ENCODE measurements at regions not wholly inside any gene's neighbourhood (a gene's known extent, or its start where the extent isn't known, plus 50 kb on each side); places are given as distances from the start of the nearest gene placed in this dataset.

- no peak overlapping the region for H3K4me2 ChIP-seq
- no peak overlapping the region for H3K27ac ChIP-seq
- H3K4me1 ChIP-seq (ENCODE audit: low read depth, poor library complexity, severe bottlenecking), result no peaks in the 10 kb centered on the region
- H3K4me3 ChIP-seq (IDR thresholded peaks at IDR 0.05; ENCODE audit: insufficient read depth, low read depth, low read length), result no peak overlapping the region
- H3K79me2 ChIP-seq (ENCODE audit: insufficient read depth, low read depth), result no peaks in the 10 kb centered on the region
- H2AFZ ChIP-seq (ENCODE audit: low read depth), result peak overlapping the region; percentile 16
- TF ChIP-seq CTCF (conservative IDR thresholded peaks at IDR 0.05; ENCODE audit: low read depth, low read length), result no peak
- H4K20me1 ChIP-seq (ENCODE audit: insufficient read depth), result no peaks in the 10 kb centered on the region
- H3K36me3 ChIP-seq (ENCODE audit: insufficient read depth), result no peaks in the 10 kb centered on the region
- no peak overlapping the region for H3K9ac ChIP-seq
- no peaks in the 10 kb centered on the region for H3K27me3 ChIP-seq (ENCODE audit: insufficient read depth, low read depth)
These were observed 2158.6 kb upstream of the PIK3C3 start for GRCh38 chr18:39796393-39796792.

- Histone ChIP-seq H4K20me1 (ENCODE audit: insufficient read depth) (no peaks in the 10 kb centered on the region), H3K27me3 (ENCODE audit: insufficient read depth, low read depth) (no peaks in the 10 kb centered on the region), H3K4me1 (ENCODE audit: low read depth, poor library complexity, severe bottlenecking) (no peaks in the 10 kb centered on the region), H3K9ac (no peak overlapping the region), H3K4me3 (IDR thresholded peaks at IDR 0.05; ENCODE audit: insufficient read depth, low read depth, low read length) (no peak overlapping the region), H3K4me2 (no peak overlapping the region), H2AFZ (ENCODE audit: low read depth) (no peak overlapping the region), H3K79me2 (ENCODE audit: insufficient read depth, low read depth) (no peaks in the 10 kb centered on the region), H3K27ac (no peak overlapping the region), H3K36me3 (ENCODE audit: insufficient read depth) (no peaks in the 10 kb centered on the region)
- no peak for TF ChIP-seq CTCF (conservative IDR thresholded peaks at IDR 0.05; ENCODE audit: low read depth, low read length)
These were observed 2159.7 kb upstream of the PIK3C3 start for GRCh38 chr18:39795350-39795749.

GRCh38 chr18:39793609-39794008, 2161.4 kb upstream of the PIK3C3 start:
- Histone ChIP-seq H2AFZ (ENCODE audit: low read depth) (no peak overlapping the region), H4K20me1 (ENCODE audit: insufficient read depth) (no peaks in the 10 kb centered on the region), H3K4me1 (ENCODE audit: low read depth, poor library complexity, severe bottlenecking) (no peaks in the 10 kb centered on the region), H3K79me2 (ENCODE audit: insufficient read depth, low read depth) (no peaks in the 10 kb centered on the region), H3K4me3 (IDR thresholded peaks at IDR 0.05; ENCODE audit: insufficient read depth, low read depth, low read length) (no peak overlapping the region), H3K27ac (no peak overlapping the region), H3K27me3 (ENCODE audit: insufficient read depth, low read depth) (no peaks in the 10 kb centered on the region), H3K36me3 (ENCODE audit: insufficient read depth) (no peaks in the 10 kb centered on the region), H3K9ac (no peak overlapping the region), H3K4me2 (no peak overlapping the region)
- no peak for TF ChIP-seq CTCF (conservative IDR thresholded peaks at IDR 0.05; ENCODE audit: low read depth, low read length)

- Histone ChIP-seq H3K79me2 (ENCODE audit: insufficient read depth, low read depth) (no peaks in the 10 kb centered on the region), H4K20me1 (ENCODE audit: insufficient read depth) (no peaks in the 10 kb centered on the region), H3K9ac (no peak overlapping the region)
These were observed 2166.7 kb upstream of the PIK3C3 start for GRCh38 chr18:39788383-39788782.

More at GRCh38 chr18:39788383-39788782, 2166.7 kb upstream of the PIK3C3 start:
- Histone ChIP-seq H3K4me2 (no peak overlapping the region), H3K27me3 (ENCODE audit: insufficient read depth, low read depth) (no peaks in the 10 kb centered on the region), H2AFZ (ENCODE audit: low read depth) (no peak overlapping the region), H3K4me1 (ENCODE audit: low read depth, poor library complexity, severe bottlenecking) (no peaks in the 10 kb centered on the region), H3K4me3 (IDR thresholded peaks at IDR 0.05; ENCODE audit: insufficient read depth, low read depth, low read length) (no peak overlapping the region), H3K27ac (no peak overlapping the region), H3K36me3 (ENCODE audit: insufficient read depth) (no peaks in the 10 kb centered on the region)
- TF ChIP-seq CTCF (conservative IDR thresholded peaks at IDR 0.05; ENCODE audit: low read depth, low read length), result no peak
